Epithelial cell of esophagus (primary cell): ENCODE measurements at regions not wholly inside any gene's neighbourhood (a gene's known extent, or its start where the extent isn't known, plus 50 kb on each side); places are given as distances from the start of the nearest gene placed in this dataset.
A peak's percentile ranks its signal among the peaks of the same experiment; 100 is the strongest.
"Not testable (repeated sequence)": the region's sequence is repeated elsewhere in the genome, so short reads cannot be mapped to it uniquely, and the experiment has no call there.

Experiments
- DNase-seq: peaks from one replicate; pipeline ENCODE4 v3.0.0; 2010; ENCODE audit warnings: low read depth
- H3K4me3 ChIP-seq: 2 replicates; pipeline ENCODE4 v1.5.1; 2011; ENCODE audit warnings: mild to moderate bottlenecking, low read length, control low read depth
- CTCF ChIP-seq: IDR thresholded peaks from 2 replicates; pipeline ENCODE4 v1.5.1; 2011; ENCODE audit warnings: low read depth, mild to moderate bottlenecking, low read length, control low read depth, inconsistent platforms; ENCODE audit not compliant: insufficient read depth; ENCODE audit errors: missing control alignments

- peak; percentile 70 for DNase-seq
- TF ChIP-seq CTCF: no peak
- no peak overlapping the region for H3K4me3 ChIP-seq
Measured at GRCh38 chr17:77619851-77620250, 338.7 kb upstream of the TNRC6C start.

GRCh38 chr17:77620282-77620681, 338.2 kb upstream of the TNRC6C start:
- H3K4me3 ChIP-seq: no peak overlapping the region

DNA sequence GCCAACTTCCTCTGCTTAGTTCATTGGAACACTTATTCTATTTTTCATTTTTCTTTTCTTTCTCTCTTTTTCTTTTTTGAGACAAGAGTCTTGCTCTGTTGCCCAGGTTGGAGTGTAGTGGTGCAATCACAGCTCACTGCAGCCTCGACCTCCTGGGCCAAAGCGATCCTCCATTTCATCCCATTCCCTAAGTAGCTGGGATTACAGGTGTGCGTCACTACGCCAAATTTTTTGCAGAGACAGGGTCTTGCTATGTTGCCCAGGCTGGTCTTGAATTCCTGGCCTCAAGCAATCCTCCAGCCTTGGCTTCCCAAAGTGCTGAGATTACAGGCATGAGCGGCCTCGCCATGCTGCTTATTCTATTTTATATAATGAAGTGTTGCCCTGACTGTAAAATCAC, 336.4 kb upstream of the TNRC6C start:
- DNase-seq: not testable (repeated sequence)

More at GRCh38 chr17:77620282-77620681, 338.2 kb upstream of the TNRC6C start:
- TF ChIP-seq CTCF: no peak
- no peak for DNase-seq

GRCh38 chr17:77622647-77623046, 335.9 kb upstream of the TNRC6C start:
- no peak for TF ChIP-seq CTCF
- no peak overlapping the region for H3K4me3 ChIP-seq
- peak; percentile 87 for DNase-seq

More for the DNA sequence above, 336.4 kb upstream of the TNRC6C start:
- not testable (repeated sequence) for H3K4me3 ChIP-seq

DNA sequence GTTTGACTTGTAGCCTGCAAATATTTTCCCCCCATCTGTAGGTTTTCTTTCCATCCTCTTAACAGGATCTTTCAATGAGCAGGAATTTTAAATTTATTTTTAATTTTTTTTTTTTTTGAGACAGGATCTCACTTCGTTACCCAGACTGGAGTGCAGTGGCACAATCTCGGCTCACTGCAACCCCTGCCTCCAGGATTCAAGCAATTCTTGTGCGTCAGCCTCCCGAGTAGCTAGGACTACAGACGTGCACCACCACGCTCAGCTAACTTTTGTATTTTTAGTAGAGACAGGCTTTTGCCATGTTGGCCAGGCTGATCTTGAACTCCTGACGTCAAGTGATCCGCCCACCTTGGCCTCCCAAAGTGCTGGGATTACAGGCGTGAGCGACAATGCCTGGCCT, 335.2 kb upstream of the TNRC6C start:
- DNase-seq, H3K4me3 ChIP-seq: not testable (repeated sequence)

- H3K4me3 ChIP-seq: no peak overlapping the region
- no peak for DNase-seq
- no peak for TF ChIP-seq CTCF
Measured at GRCh38 chr17:77628035-77628434, 330.5 kb upstream of the TNRC6C start.

- not testable (repeated sequence) for DNase-seq, H3K4me3 ChIP-seq
Measured at GRCh38 chr17:77629284-77629683, 329.2 kb upstream of the TNRC6C start.

- H3K4me3 ChIP-seq: no peak overlapping the region
- no peak for TF ChIP-seq CTCF
- DNase-seq: no peak
Measured at GRCh38 chr17:77631307-77631706, 327.2 kb upstream of the TNRC6C start.

- no peak for TF ChIP-seq CTCF
- DNase-seq: no peak
- no peak overlapping the region for H3K4me3 ChIP-seq
Measured at GRCh38 chr17:77632619-77633018, 325.9 kb upstream of the TNRC6C start.
